ENCODE measurements at regions not wholly inside any gene's neighbourhood (a gene's known extent, or its start where the extent isn't known, plus 50 kb on each side); places are given as distances from the start of the nearest gene placed in this dataset.

DNA sequence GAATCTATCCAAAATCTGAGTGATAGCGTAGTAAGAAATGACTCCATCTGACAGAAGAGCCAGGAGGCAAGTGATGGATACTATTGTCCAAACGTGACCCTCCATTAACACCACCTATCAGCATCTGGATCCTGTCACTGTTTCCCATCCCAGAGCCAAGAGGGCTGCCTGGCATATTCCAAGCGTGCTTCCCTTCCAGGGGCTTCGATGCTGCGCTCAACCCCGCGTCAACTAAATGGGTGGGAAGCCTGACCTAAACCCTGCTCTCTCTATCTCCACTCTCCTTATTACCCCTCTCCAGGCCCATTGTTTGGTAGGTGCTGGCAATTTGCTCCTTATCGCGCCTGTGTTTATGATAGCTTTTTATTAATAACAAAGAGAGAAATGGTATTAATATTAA is 83.2 kb downstream of the NR2F2 start:
- no peak for TF ChIP-seq POLR2A (IDR thresholded peaks at IDR 0.05)
- TF ChIP-seq, protein P1, sequence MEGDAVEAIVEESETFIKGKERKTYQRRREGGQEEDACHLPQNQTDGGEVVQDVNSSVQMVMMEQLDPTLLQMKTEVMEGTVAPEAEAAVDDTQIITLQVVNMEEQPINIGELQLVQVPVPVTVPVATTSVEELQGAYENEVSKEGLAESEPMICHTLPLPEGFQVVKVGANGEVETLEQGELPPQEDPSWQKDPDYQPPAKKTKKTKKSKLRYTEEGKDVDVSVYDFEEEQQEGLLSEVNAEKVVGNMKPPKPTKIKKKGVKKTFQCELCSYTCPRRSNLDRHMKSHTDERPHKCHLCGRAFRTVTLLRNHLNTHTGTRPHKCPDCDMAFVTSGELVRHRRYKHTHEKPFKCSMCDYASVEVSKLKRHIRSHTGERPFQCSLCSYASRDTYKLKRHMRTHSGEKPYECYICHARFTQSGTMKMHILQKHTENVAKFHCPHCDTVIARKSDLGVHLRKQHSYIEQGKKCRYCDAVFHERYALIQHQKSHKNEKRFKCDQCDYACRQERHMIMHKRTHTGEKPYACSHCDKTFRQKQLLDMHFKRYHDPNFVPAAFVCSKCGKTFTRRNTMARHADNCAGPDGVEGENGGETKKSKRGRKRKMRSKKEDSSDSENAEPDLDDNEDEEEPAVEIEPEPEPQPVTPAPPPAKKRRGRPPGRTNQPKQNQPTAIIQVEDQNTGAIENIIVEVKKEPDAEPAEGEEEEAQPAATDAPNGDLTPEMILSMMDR (IDR thresholded peaks at IDR 0.05) = no peak
- TF ChIP-seq POLR2AphosphoS5 (IDR thresholded peaks at IDR 0.05) = no peak

Measured in breast epithelium (tissue), 3 donors.